ENCODE measurements at regions not wholly inside any gene's neighbourhood (a gene's known extent, or its start where the extent isn't known, plus 50 kb on each side); places are given as distances from the start of the nearest gene placed in this dataset.

GRCh38 chr4:140247237-140247636 is 93.3 kb upstream of the MAML3 start:
- TF ChIP-seq CTCF (IDR thresholded peaks at IDR 0.05 in 8 of 11, conservative IDR thresholded peaks at IDR 0.05 in 3 of 11) (no peak), POLR2A (IDR thresholded peaks at IDR 0.05) (no peak), POLR2AphosphoS5 (IDR thresholded peaks at IDR 0.05) (no peak)
